Naive thymus-derived CD4-positive, alpha-beta T cell (primary cell): ENCODE measurements at regions not wholly inside any gene's neighbourhood (a gene's known extent, or its start where the extent isn't known, plus 50 kb on each side); places are given as distances from the start of the nearest gene placed in this dataset.

Source experiments
- ATAC-seq: fragments of 150-1000 bp; cut with Tn5 transposase; 2 replicates; pipeline ENCODE4 v1.10.0; 2021; ENCODE audit warnings: mild to moderate bottlenecking, moderate library complexity
- CTCF ChIA-PET: fragments of 350-600 bp; sonication (Branson Sonifier 250); formaldehyde crosslinking; loops from one replicate; lab custom pipeline; 2021; ENCODE audit warnings: antibody characterized with exemption; lab: Charles Lee
- POLR2A ChIA-PET: fragments of 350-600 bp; sonication (Branson Sonifier 250); formaldehyde crosslinking; loops from one replicate; lab custom pipeline; 2021; ENCODE audit warnings: antibody characterized with exemption, inconsistent platforms; lab: Charles Lee
- DNase-seq, 9 donors: peaks; one replicate each; pipeline versions ENCODE4 v3.0.0 to v3.0.0-alpha.2; 2020 to 2022; ENCODE audit warnings: mixed read lengths in 1 of 9
- H3K27ac ChIP-seq: one replicate; pipeline ENCODE4 v1.7.0; 2013; ENCODE audit warnings: mild to moderate bottlenecking, low read depth, low read length, moderate library complexity
- H3K27me3 ChIP-seq, 2 donors: one replicate each; pipeline ENCODE4 v1.7.0; 2013; ENCODE audit warnings: low read length in 2 of 2, mild to moderate bottlenecking in 2 of 2, moderate library complexity in 2 of 2; ENCODE audit not compliant: control insufficient read depth in 2 of 2, insufficient read depth in 2 of 2
- H3K36me3 ChIP-seq, 3 experiments: 1 replicate in 2 of 3; 2 replicates in 1 of 3; pipeline ENCODE4 v1.7.0; 2013; ENCODE audit warnings: low read length in 3 of 3, mild to moderate bottlenecking in 3 of 3, moderate library complexity in 1 of 3; ENCODE audit not compliant: insufficient read depth in 3 of 3, control insufficient read depth in 2 of 3
- H3K4me1 ChIP-seq, 2 donors: one replicate each; pipeline ENCODE4 v1.7.0; 2013; ENCODE audit warnings: low read length in 2 of 2, mild to moderate bottlenecking in 2 of 2, moderate library complexity in 1 of 2; ENCODE audit not compliant: control insufficient read depth in 2 of 2, insufficient read depth in 2 of 2
- H3K4me3 ChIP-seq: 2 replicates; pipeline ENCODE4 v1.7.0; 2013; ENCODE audit warnings: mild to moderate bottlenecking, low read length
- H3K9me3 ChIP-seq, 3 experiments: 1 replicate in 2 of 3; 2 replicates in 1 of 3; pipeline ENCODE4 v1.7.0; 2013; ENCODE audit warnings: low read length in 3 of 3; ENCODE audit not compliant: control insufficient read depth in 2 of 3
- H3K27ac Mint-ChIP-seq, 9 donors: one replicate each; pipeline ENCODE4 v1.8.0; 2020 to 2022; ENCODE audit warnings: mixed read lengths in 9 of 9, mild to moderate bottlenecking in 8 of 9, moderate library complexity in 5 of 9, inconsistent platforms in 2 of 9
- H3K27me3 Mint-ChIP-seq, 5 donors: one replicate each; pipeline ENCODE4 v1.8.0; 2021 to 2022; ENCODE audit warnings: mixed read lengths in 5 of 5, mild to moderate bottlenecking in 1 of 5
- H3K36me3 Mint-ChIP-seq, 5 donors: one replicate each; pipeline ENCODE4 v1.8.0; 2020 to 2022; ENCODE audit warnings: mixed read lengths in 5 of 5, mild to moderate bottlenecking in 3 of 5, inconsistent platforms in 1 of 5
- H3K4me1 Mint-ChIP-seq, 7 donors: one replicate each; pipeline ENCODE4 v1.8.0; 2020 to 2022; ENCODE audit warnings: mixed read lengths in 7 of 7, mild to moderate bottlenecking in 3 of 7, inconsistent platforms in 1 of 7
- H3K4me3 Mint-ChIP-seq, 10 donors: one replicate each; pipeline ENCODE4 v1.8.0; 2020 to 2022; ENCODE audit warnings: mild to moderate bottlenecking in 10 of 10, mixed read lengths in 10 of 10, moderate library complexity in 6 of 10, inconsistent platforms in 2 of 10
- H3K9me3 Mint-ChIP-seq, 11 donors: one replicate each; pipeline ENCODE4 v1.8.0; 2020 to 2022; ENCODE audit warnings: mixed read lengths in 11 of 11, mild to moderate bottlenecking in 4 of 11, inconsistent platforms in 1 of 11, moderate library complexity in 1 of 11
- intact Hi-C, 2 donors: fragments of 100-400 bp; cut with micrococcal nuclease; formaldehyde crosslinking; loops; one replicate each; pipeline ENCODE4 v1.15.1; 2023

DNA sequence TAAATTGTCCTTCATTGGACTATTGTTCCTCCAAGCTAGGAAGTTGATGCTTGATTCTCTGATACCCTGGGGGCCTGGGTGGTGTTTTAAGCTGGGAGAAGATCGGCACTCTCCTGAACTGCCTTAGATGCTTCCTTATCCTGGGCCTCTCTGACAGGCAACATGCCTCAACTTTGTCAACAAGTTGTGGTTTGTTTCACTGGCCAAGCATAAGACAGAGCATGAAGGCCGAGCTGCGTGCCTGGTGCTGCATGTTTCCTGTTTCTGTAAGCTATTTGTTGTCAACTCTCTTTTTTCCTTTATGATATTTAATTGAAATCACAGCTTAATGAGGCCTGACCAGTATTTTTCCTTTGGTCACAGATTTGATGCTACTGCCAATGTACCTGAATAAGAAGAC lies 187.6 kb upstream of the TNC start:
- CTCF ChIA-PET, result no interaction called here
- no peak for ATAC-seq
- no peaks in the 10 kb centered on the region for H3K27me3 ChIP-seq

DNA sequence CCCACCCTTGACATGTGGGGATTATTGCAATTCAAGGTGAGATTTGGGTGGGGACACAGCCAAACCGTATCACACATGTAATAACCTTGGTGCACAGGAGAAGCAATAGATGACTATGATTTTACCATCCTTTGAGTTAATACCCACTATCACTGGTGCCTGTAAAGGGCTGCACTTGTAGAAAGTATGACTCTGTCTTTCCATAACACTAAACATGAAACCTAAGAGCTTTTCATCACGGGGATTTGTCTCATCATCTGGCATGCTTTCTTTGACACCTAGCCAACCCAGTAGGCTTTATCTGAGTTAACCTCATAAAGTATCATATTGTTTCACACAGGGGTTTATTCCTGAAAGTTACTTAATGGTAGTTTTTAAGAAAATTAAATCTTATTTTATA lies 188.9 kb upstream of the TNC start:
- H3K4me3 Mint-ChIP-seq, result no peak overlapping the region
- H3K27ac Mint-ChIP-seq, result no peak overlapping the region
- no peak for ATAC-seq
- no peak for DNase-seq
- Histone ChIP-seq H3K27ac (no peak overlapping the region), H3K4me3 (no peak overlapping the region), H3K4me1 (no peaks in the 10 kb centered on the region), H3K9me3 (no peaks in the 10 kb centered on the region), H3K36me3 (no peaks in the 10 kb centered on the region), H3K27me3 (no peaks in the 10 kb centered on the region)
- peaks cover 4 to 10% (median 6%) of the 10 kb centered on the region in 5 donors for H3K27me3 Mint-ChIP-seq
- POLR2A ChIA-PET, result no interaction called here
- no peaks in the 10 kb centered on the region for H3K4me1 Mint-ChIP-seq
- CTCF ChIA-PET, result no interaction called here
- intact Hi-C loops, result no loop called here
- H3K9me3 Mint-ChIP-seq, result peaks cover 0 to 8% (median 1%) of the 10 kb centered on the region in 11 donors
- H3K36me3 Mint-ChIP-seq, result no peaks in the 10 kb centered on the region

More for the DNA sequence above, 187.6 kb upstream of the TNC start:
- Histone ChIP-seq H3K9me3 (no peaks in the 10 kb centered on the region), H3K36me3 (no peaks in the 10 kb centered on the region), H3K27ac (no peak overlapping the region), H3K4me3 (no peak overlapping the region), H3K4me1 (no peaks in the 10 kb centered on the region)
- Mint-ChIP-seq H3K4me1 (no peaks in the 10 kb centered on the region), H3K27ac (no peak overlapping the region), H3K36me3 (no peaks in the 10 kb centered on the region), H3K4me3 (no peak overlapping the region), H3K9me3 (peaks cover 0 to 6% (median 0%) of the 10 kb centered on the region in 11 donors), H3K27me3 (peaks cover 2 to 7% (median 5%) of the 10 kb centered on the region in 5 donors)
- POLR2A ChIA-PET, result no interaction called here
- intact Hi-C loops, result no loop called here
- no peak for DNase-seq

DNA sequence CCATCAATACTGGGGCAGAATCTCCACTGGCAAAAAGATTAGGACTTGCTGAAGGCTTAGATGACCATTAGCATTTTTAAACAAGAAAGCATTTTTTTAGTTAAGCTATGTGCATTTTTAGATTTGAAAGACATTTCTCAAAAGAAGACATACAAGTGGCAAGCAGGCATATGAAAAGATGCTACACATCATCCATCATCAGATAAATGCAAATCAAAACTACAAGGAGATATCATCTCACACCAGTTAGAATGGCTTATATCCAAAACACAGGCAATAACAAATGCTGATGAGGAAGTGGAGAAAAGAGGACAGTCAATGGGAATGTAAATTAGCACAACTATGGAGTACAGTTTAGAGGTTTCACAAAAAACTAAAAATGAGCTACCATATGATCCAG lies 195.6 kb upstream of the TNC start:
- H3K36me3 ChIP-seq, result no peaks in the 10 kb centered on the region
- intact Hi-C loops, result no loop called here
- no peaks in the 10 kb centered on the region for H3K4me1 ChIP-seq
- H3K27ac ChIP-seq, result no peak overlapping the region
- POLR2A ChIA-PET, result no interaction called here
- no peak for DNase-seq
- Mint-ChIP-seq H3K36me3 (no peaks in the 10 kb centered on the region), H3K9me3 (peaks cover 4 to 38% (median 6%) of the 10 kb centered on the region in 11 donors), H3K27ac (no peak overlapping the region), H3K27me3 (peaks cover 3 to 27% (median 10%) of the 10 kb centered on the region in 5 donors), H3K4me3 (no peak overlapping the region), H3K4me1 (peaks cover 0 to 5% (median 0%) of the 10 kb centered on the region in 7 donors)
- H3K27me3 ChIP-seq, result no peaks in the 10 kb centered on the region
- no peak overlapping the region for H3K4me3 ChIP-seq
- CTCF ChIA-PET, result no interaction called here
- no peaks in the 10 kb centered on the region for H3K9me3 ChIP-seq
- ATAC-seq, result no peak

- H3K36me3 Mint-ChIP-seq, result peaks cover 0 to 4% (median 0%) of the 10 kb centered on the region in 5 donors
- H3K9me3 Mint-ChIP-seq, result peaks cover 0 to 11% (median 3%) of the 10 kb centered on the region in 11 donors
- Histone ChIP-seq H3K4me3 (no peak overlapping the region), H3K4me1 (no peaks in the 10 kb centered on the region), H3K9me3 (no peaks in the 10 kb centered on the region), H3K27ac (no peak overlapping the region), H3K36me3 (no peaks in the 10 kb centered on the region), H3K27me3 (no peaks in the 10 kb centered on the region)
- POLR2A ChIA-PET, result no interaction called here
- H3K27me3 Mint-ChIP-seq, result peaks cover 0 to 21% (median 7%) of the 10 kb centered on the region in 5 donors
- no peak overlapping the region for H3K27ac Mint-ChIP-seq
- H3K4me3 Mint-ChIP-seq, result no peak overlapping the region
- ATAC-seq (no peak), DNase-seq (no peak)
- intact Hi-C loops, result no loop called here
- H3K4me1 Mint-ChIP-seq, result no peaks in the 10 kb centered on the region
- CTCF ChIA-PET, result no interaction called here
Observed at GRCh38 chr9:115326461-115326860, 208.5 kb upstream of the TNC start.

DNA sequence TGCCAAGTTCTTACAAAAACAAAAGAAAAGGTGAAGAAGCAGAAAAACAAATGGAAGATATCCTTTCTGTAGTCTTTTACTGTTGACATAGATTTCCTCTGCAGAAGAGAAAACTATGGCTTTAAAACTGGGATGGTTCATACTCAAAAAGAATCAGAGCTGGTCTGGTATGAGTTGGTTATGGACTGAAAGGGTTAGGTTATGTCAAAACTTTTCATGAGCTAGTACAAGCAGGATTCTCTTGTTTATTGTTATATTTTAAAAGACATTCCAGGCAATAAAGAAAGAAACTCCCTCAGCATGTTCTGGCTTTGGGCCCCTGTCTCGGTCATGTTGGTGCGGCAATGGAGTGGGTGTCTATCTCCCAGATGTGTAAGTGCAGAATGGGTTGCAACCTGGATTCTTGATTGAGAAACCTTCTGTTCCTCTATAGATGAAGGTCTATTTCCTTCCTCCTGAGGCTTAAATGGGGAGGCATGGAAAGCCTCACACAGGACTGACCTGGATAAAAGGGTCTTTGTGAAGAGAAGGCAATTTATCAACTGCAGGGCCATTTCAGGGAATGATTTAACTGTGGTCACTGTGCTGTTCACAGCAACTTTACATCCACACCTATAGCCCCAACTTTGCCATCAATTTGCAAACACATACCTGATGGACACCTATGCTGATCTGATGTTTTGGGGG lies 209.6 kb upstream of the TNC start:
- Histone ChIP-seq H3K4me3 (no peak overlapping the region), H3K27ac (no peak overlapping the region), H3K4me1 (no peaks in the 10 kb centered on the region), H3K36me3 (no peaks in the 10 kb centered on the region), H3K9me3 (no peaks in the 10 kb centered on the region), H3K27me3 (no peaks in the 10 kb centered on the region)
- intact Hi-C loops, result no loop called here
- DNase-seq (no peak), ATAC-seq (no peak)
- Mint-ChIP-seq H3K4me3 (no peak overlapping the region), H3K27ac (no peak overlapping the region), H3K27me3 (peaks cover 0 to 14% (median 8%) of the 10 kb centered on the region in 5 donors), H3K4me1 (no peaks in the 10 kb centered on the region), H3K36me3 (no peaks in the 10 kb centered on the region), H3K9me3 (peaks cover 0 to 9% (median under 1%) of the 10 kb centered on the region in 11 donors)
- CTCF ChIA-PET, result no interaction called here
- POLR2A ChIA-PET, result no interaction called here

- no peak for DNase-seq
- no peak overlapping the region for H3K4me3 Mint-ChIP-seq
Observed at GRCh38 chr9:115328228-115328627, 210.3 kb upstream of the TNC start.

GRCh38 chr9:115328677-115329076 lies 210.7 kb upstream of the TNC start:
- Mint-ChIP-seq H3K36me3 (no peaks in the 10 kb centered on the region), H3K27me3 (peaks cover 0 to 21% (median 5%) of the 10 kb centered on the region in 5 donors), H3K4me3 (no peak overlapping the region), H3K27ac (no peak overlapping the region), H3K9me3 (peaks cover 0 to 5% (median 2%) of the 10 kb centered on the region in 11 donors), H3K4me1 (no peaks in the 10 kb centered on the region)
- CTCF ChIA-PET, result no interaction called here
- ATAC-seq (no peak), DNase-seq (no peak)
- no peaks in the 10 kb centered on the region for H3K9me3 ChIP-seq
- POLR2A ChIA-PET, result no interaction called here
- H3K27me3 ChIP-seq, result no peaks in the 10 kb centered on the region
- H3K36me3 ChIP-seq, result no peaks in the 10 kb centered on the region
- H3K4me1 ChIP-seq, result no peaks in the 10 kb centered on the region
- H3K27ac ChIP-seq, result no peak overlapping the region
- no peak overlapping the region for H3K4me3 ChIP-seq
- intact Hi-C loops, result no loop called here

More at GRCh38 chr9:115328228-115328627, 210.3 kb upstream of the TNC start:
- H3K4me1 Mint-ChIP-seq, result no peaks in the 10 kb centered on the region
- peaks cover 0 to 9% (median 2%) of the 10 kb centered on the region in 11 donors for H3K9me3 Mint-ChIP-seq
- Histone ChIP-seq H3K4me1 (no peaks in the 10 kb centered on the region), H3K36me3 (no peaks in the 10 kb centered on the region), H3K4me3 (no peak overlapping the region), H3K9me3 (no peaks in the 10 kb centered on the region), H3K27ac (no peak overlapping the region), H3K27me3 (no peaks in the 10 kb centered on the region)
- intact Hi-C loops, result no loop called here
- H3K36me3 Mint-ChIP-seq, result no peaks in the 10 kb centered on the region
- H3K27me3 Mint-ChIP-seq, result peaks cover 0 to 19% (median 7%) of the 10 kb centered on the region in 5 donors
- ChIA-PET POLR2A (no interaction called here), CTCF (no interaction called here)
- no peak overlapping the region for H3K27ac Mint-ChIP-seq
- no peak for ATAC-seq
